Prostate gland (tissue), 2 donors: ENCODE measurements at regions not wholly inside any gene's neighbourhood (a gene's known extent, or its start where the extent isn't known, plus 50 kb on each side); places are given as distances from the start of the nearest gene placed in this dataset.

Source experiments
- POLR2A ChIP-seq: fragments of 450-650 bp; IDR thresholded peaks from one replicate; pipeline ENCODE4 v1.6.1; 2016; ENCODE audit warnings: antibody characterized with exemption, mild to moderate bottlenecking
- POLR2AphosphoS5 ChIP-seq: sonication (generic); formaldehyde crosslinking; IDR thresholded peaks from one replicate; pipeline ENCODE4 v1.6.1; 2017; ENCODE audit warnings: antibody characterized with exemption
- TF ChIP-seq, protein P1 (sequence below), 4 experiments: fragments of 200-600 bp in 2 of 4; fragments of 450-650 bp in 2 of 4; sonication (generic) in 2 of 4; IDR thresholded peaks; 1 replicate in 3 of 4; 2 replicates in 1 of 4; pipeline ENCODE4 v1.5.1; 2016 to 2019; ENCODE audit warnings: antibody characterized with exemption in 4 of 4, mild to moderate bottlenecking in 2 of 4, moderate library complexity in 2 of 4

DNA sequence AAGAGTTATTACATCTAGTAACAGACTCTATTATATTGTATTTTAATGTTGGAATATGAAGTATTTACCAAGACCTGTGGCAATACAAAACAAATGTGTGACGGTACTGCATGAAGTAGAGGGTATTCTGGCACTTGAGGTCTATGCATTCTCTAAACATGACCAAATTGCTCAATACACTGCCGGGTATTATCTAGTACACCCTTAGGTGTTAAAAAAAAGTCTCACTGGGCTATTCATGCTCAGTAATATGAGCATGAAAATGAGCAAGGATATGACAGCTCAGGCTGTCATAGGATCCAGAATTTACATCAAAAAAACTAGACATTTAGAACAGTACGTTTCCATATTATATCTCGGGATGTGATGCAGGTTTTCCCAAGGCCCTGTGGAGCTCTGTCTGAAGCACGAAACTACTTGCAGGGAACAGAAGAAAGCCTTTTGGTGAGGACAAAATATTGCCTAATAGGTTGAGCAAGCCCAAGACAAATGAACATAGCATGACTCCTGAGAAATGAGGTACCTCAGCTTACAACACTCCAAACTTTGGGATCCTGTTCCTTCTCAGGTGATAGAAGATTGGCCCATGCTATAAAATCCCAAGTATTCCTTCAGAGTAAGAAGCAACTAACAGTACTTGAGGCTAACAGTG lies 74.1 kb upstream of the MAOA start:
- TF ChIP-seq POLR2A (no peak), POLR2AphosphoS5 (no peak)
- TF ChIP-seq, protein P1, sequence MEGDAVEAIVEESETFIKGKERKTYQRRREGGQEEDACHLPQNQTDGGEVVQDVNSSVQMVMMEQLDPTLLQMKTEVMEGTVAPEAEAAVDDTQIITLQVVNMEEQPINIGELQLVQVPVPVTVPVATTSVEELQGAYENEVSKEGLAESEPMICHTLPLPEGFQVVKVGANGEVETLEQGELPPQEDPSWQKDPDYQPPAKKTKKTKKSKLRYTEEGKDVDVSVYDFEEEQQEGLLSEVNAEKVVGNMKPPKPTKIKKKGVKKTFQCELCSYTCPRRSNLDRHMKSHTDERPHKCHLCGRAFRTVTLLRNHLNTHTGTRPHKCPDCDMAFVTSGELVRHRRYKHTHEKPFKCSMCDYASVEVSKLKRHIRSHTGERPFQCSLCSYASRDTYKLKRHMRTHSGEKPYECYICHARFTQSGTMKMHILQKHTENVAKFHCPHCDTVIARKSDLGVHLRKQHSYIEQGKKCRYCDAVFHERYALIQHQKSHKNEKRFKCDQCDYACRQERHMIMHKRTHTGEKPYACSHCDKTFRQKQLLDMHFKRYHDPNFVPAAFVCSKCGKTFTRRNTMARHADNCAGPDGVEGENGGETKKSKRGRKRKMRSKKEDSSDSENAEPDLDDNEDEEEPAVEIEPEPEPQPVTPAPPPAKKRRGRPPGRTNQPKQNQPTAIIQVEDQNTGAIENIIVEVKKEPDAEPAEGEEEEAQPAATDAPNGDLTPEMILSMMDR (IDR thresholded peaks at IDR 0.05): no peak
